Keratinocyte (primary cell): ENCODE measurements at regions not wholly inside any gene's neighbourhood (a gene's known extent, or its start where the extent isn't known, plus 50 kb on each side); places are given as distances from the start of the nearest gene placed in this dataset.

Experiments
- DNase-seq: peaks from one replicate; pipeline ENCODE4 v3.0.0-alpha.2; 2011; ENCODE audit warnings: low read depth, missing footprints, low spot score
- FAIRE-seq: peaks from 2 replicates; lab custom pipeline; 2011; peaks lifted over from hg19 to GRCh38; lab: Jason Lieb, UNC
- H2AFZ ChIP-seq: 2 replicates; pipeline ENCODE4 v1.6.0; 2012; ENCODE audit warnings: low read length, control low read depth, inconsistent platforms; ENCODE audit not compliant: control insufficient read depth
- H3K27ac ChIP-seq: 2 replicates; pipeline ENCODE4 v1.5.1; 2011; ENCODE audit warnings: low read length; ENCODE audit not compliant: control insufficient read depth, insufficient read depth
- H3K27me3 ChIP-seq: 3 replicates; pipeline ENCODE4 v1.6.0; 2011; ENCODE audit warnings: low read length; ENCODE audit not compliant: control insufficient read depth, insufficient read depth; ENCODE audit errors: extremely low read depth
- H3K36me3 ChIP-seq, 2 experiments: 2 replicates in 1 of 2; 3 replicates in 1 of 2; pipeline ENCODE4 v1.5.1; 2011; ENCODE audit warnings: low read length in 2 of 2, mild to moderate bottlenecking in 1 of 2; ENCODE audit not compliant: control insufficient read depth in 2 of 2, insufficient read depth in 2 of 2; ENCODE audit errors: extremely low read depth in 1 of 2
- H3K4me1 ChIP-seq: 3 replicates; pipeline ENCODE4 v1.5.1; 2011; ENCODE audit warnings: low read length; ENCODE audit not compliant: control insufficient read depth, insufficient read depth; ENCODE audit errors: extremely low read depth
- H3K4me2 ChIP-seq: 3 replicates; pipeline ENCODE4 v1.6.0; 2011; ENCODE audit warnings: low read depth, low read length; ENCODE audit not compliant: control insufficient read depth, insufficient read depth; ENCODE audit errors: extremely low read depth
- H3K4me3 ChIP-seq, 3 experiments: fragments of 200-600 bp in 1 of 3; sonication (generic) in 1 of 3; 2 replicates in 2 of 3; 3 replicates in 1 of 3; pipeline ENCODE4 v1.5.1; 2011 to 2016; ENCODE audit warnings: low read length in 3 of 3, mild to moderate bottlenecking in 3 of 3, control low read depth in 2 of 3, inconsistent platforms in 1 of 3, low read depth in 1 of 3, mixed read lengths in 1 of 3, mixed run types in 1 of 3, moderate library complexity in 1 of 3; ENCODE audit not compliant: control insufficient read depth in 2 of 3, insufficient read depth in 2 of 3; ENCODE audit errors: extremely low read depth in 1 of 3
- H3K79me2 ChIP-seq: 2 replicates; pipeline ENCODE4 v1.6.0; 2012; ENCODE audit warnings: low read length; ENCODE audit not compliant: control insufficient read depth, insufficient read depth
- H3K9ac ChIP-seq: 3 replicates; pipeline ENCODE4 v1.6.0; 2011; ENCODE audit warnings: low read length; ENCODE audit not compliant: control insufficient read depth, insufficient read depth; ENCODE audit errors: extremely low read depth
- H3K9me1 ChIP-seq: 3 replicates; pipeline ENCODE4 v1.6.0; 2011; ENCODE audit warnings: low read length; ENCODE audit not compliant: control insufficient read depth, insufficient read depth; ENCODE audit errors: extremely low read depth
- H3K9me3 ChIP-seq: 2 replicates; pipeline ENCODE4 v1.5.1; 2012; ENCODE audit warnings: low read depth, low read length; ENCODE audit not compliant: control insufficient read depth
- H4K20me1 ChIP-seq: 3 replicates; pipeline ENCODE4 v1.6.0; 2011; ENCODE audit warnings: low read length; ENCODE audit not compliant: control insufficient read depth, insufficient read depth; ENCODE audit errors: extremely low read depth
- EZH2 ChIP-seq: IDR thresholded peaks from one replicate; pipeline ENCODE4 v1.6.1; 2012; ENCODE audit warnings: inconsistent platforms, mild to moderate bottlenecking, low read length, moderate library complexity
- dilution Hi-C: fragments of 300-500 bp; cut with MboI; formaldehyde crosslinking; loops from one replicate; pipeline ENCODE4 v1.7.0; 2020; ENCODE audit warnings: low sequenced_read_pairs; ENCODE audit not compliant: extremely low pct_ligation_motif_present
- TF ChIP-seq, protein P1 (sequence below), 3 experiments: IDR thresholded peaks in 1 of 3; conservative IDR thresholded peaks in 1 of 3; optimal IDR thresholded peaks in 1 of 3; 2 replicates in 2 of 3; 3 replicates in 1 of 3; pipeline versions ENCODE3 to v1.5.1; 2011; ENCODE audit warnings: low read length in 3 of 3, mild to moderate bottlenecking in 3 of 3, moderate library complexity in 2 of 3, control low read depth in 1 of 3, inconsistent platforms in 1 of 3; ENCODE audit not compliant: insufficient read depth in 2 of 3; ENCODE audit errors: extremely low read depth in 1 of 3

DNA sequence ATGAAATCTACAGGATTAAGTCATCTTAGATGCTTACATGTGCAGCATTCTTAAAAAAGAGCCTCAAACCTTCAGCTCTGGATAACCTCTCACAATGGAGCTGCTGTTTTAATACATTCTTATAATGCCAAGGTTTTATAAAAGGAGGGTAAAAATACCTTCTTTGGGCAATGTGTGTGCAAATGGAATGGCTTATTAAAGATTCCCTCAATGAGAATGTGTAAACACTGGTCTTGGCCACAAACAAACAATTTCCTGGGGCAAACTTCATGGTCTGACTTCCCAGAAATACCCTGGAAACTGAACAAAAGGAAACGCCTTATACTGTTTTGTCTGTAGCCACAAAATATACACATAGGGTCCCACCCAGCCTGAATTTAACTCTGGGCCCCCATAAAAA, 148.6 kb upstream of the INTU start:
- Histone ChIP-seq H3K4me2 (no peak overlapping the region), H3K9ac (no peak overlapping the region), H3K4me1 (no peaks in the 10 kb centered on the region), H3K36me3 (no peaks in the 10 kb centered on the region), H4K20me1 (no peaks in the 10 kb centered on the region), H3K27me3 (no peaks in the 10 kb centered on the region), H2AFZ (no peak overlapping the region), H3K79me2 (no peaks in the 10 kb centered on the region), H3K4me3 (no peak overlapping the region), H3K27ac (no peak overlapping the region), H3K9me1 (no peaks in the 10 kb centered on the region), H3K9me3 (no peaks in the 10 kb centered on the region)
- no peak for DNase-seq
- no peak for FAIRE-seq
- dilution Hi-C loops, result no loop called here
- TF ChIP-seq, protein P1, sequence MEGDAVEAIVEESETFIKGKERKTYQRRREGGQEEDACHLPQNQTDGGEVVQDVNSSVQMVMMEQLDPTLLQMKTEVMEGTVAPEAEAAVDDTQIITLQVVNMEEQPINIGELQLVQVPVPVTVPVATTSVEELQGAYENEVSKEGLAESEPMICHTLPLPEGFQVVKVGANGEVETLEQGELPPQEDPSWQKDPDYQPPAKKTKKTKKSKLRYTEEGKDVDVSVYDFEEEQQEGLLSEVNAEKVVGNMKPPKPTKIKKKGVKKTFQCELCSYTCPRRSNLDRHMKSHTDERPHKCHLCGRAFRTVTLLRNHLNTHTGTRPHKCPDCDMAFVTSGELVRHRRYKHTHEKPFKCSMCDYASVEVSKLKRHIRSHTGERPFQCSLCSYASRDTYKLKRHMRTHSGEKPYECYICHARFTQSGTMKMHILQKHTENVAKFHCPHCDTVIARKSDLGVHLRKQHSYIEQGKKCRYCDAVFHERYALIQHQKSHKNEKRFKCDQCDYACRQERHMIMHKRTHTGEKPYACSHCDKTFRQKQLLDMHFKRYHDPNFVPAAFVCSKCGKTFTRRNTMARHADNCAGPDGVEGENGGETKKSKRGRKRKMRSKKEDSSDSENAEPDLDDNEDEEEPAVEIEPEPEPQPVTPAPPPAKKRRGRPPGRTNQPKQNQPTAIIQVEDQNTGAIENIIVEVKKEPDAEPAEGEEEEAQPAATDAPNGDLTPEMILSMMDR (optimal IDR thresholded peaks at IDR 0.05 in 1 of 3, IDR thresholded peaks at IDR 0.05 in 1 of 3, conservative IDR thresholded peaks at IDR 0.05 in 1 of 3; ENCODE audit: extremely low read depth in 1 of 3, insufficient read depth in 2 of 3, low read length in 3 of 3), result no peak
- TF ChIP-seq EZH2, result no peak

DNA sequence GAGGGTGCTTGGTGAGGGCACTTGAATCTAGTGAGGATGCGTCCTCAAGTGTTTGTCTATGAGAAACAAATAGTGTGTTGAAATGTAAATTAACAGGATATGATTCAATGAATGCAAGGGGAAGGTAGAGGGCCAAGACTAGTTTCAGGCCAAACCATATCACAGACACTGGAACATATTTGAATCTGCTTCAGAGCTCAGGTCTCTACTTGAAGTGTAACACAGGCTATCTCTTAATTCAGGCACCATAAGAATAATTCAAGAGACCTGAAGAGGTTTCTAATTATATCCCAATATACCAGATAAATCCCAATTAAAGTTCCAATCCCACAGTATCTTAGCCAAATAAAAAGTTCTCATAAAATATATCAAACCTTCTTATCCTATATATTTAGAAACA, 146.5 kb upstream of the INTU start:
- no peak overlapping the region for H3K27ac ChIP-seq
- H2AFZ ChIP-seq, result no peak overlapping the region
- dilution Hi-C loops, result no loop called here
- H3K9me1 ChIP-seq, result no peaks in the 10 kb centered on the region
- no peaks in the 10 kb centered on the region for H3K9me3 ChIP-seq
- H3K79me2 ChIP-seq, result no peaks in the 10 kb centered on the region
- H3K27me3 ChIP-seq, result no peaks in the 10 kb centered on the region
- H3K36me3 ChIP-seq, result no peaks in the 10 kb centered on the region
- no peak for DNase-seq
- no peak overlapping the region for H3K9ac ChIP-seq
- TF ChIP-seq, protein P1 (optimal IDR thresholded peaks at IDR 0.05 in 1 of 3, IDR thresholded peaks at IDR 0.05 in 1 of 3, conservative IDR thresholded peaks at IDR 0.05 in 1 of 3; ENCODE audit: extremely low read depth in 1 of 3, insufficient read depth in 2 of 3, low read length in 3 of 3), result no peak
- no peak for TF ChIP-seq EZH2
- no peak overlapping the region for H3K4me3 ChIP-seq
- no peak for FAIRE-seq
- no peaks in the 10 kb centered on the region for H4K20me1 ChIP-seq
- H3K4me1 ChIP-seq, result no peaks in the 10 kb centered on the region
- no peak overlapping the region for H3K4me2 ChIP-seq
